GM19043 (cell line): ENCODE measurements at regions not wholly inside any gene's neighbourhood (a gene's known extent, or its start where the extent isn't known, plus 50 kb on each side); places are given as distances from the start of the nearest gene placed in this dataset.

ENCODE experiments used
- ATAC-seq: cut with Tn5 transposase; IDR thresholded peaks from one replicate; pipeline ENCODE4 v1.9.1; 2021; ENCODE audit warnings: low read depth; ENCODE audit not compliant: unreplicated experiment

DNA sequence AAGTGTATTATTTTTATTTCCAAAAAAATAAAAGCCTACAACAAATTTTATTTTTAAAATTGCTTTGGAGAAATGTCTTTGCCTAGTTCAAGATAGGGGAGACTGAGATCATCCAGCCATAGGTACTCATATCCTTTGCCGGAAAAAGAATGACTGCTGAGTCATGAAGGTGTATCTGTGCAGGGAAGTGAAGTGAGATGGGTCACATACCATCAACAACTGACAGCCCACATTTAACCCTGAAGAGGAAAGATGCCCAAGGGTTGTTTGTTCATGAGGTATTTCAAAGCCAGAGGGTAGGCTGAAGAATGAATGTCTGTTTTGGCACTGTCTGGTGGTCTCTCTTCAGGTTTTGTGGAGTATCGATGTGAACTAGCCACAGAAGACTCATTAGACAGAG is 106.7 kb upstream of the TTC29 start:
- ATAC-seq = no peak

GRCh38 chr4:147054228-147054872 is 108.7 kb upstream of the TTC29 start:
- no peak for ATAC-seq

- ATAC-seq = no peak
Measured at GRCh38 chr4:147056940-147057610, 111.4 kb upstream of the TTC29 start.

DNA sequence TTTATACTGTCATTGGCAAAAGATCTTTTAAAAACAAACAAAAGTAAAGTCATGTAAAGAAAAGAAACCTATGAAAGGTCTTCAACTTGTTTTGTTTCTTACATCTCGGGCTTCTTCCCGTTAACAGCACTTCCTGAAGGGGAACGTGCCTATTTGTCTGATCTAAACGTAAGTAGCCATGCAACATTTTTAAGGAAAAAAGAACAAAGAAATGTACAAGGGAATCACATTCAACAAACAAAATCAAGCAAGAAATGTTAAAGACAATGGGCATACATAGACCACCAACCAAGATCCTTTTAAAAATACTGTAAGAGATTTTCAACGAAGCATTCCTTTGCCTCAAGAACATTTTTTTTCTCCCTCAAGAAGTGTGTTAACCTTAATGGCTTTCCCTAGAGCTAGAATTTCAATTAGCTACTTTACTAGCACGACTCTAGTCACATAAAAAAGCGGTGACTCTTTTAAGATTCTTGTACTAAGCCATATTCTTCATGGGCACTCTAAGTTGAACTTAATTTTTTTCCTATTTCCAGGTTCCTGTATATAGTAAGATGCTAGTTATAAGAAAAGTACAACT is 112.0 kb upstream of the TTC29 start:
- no peak for ATAC-seq

DNA sequence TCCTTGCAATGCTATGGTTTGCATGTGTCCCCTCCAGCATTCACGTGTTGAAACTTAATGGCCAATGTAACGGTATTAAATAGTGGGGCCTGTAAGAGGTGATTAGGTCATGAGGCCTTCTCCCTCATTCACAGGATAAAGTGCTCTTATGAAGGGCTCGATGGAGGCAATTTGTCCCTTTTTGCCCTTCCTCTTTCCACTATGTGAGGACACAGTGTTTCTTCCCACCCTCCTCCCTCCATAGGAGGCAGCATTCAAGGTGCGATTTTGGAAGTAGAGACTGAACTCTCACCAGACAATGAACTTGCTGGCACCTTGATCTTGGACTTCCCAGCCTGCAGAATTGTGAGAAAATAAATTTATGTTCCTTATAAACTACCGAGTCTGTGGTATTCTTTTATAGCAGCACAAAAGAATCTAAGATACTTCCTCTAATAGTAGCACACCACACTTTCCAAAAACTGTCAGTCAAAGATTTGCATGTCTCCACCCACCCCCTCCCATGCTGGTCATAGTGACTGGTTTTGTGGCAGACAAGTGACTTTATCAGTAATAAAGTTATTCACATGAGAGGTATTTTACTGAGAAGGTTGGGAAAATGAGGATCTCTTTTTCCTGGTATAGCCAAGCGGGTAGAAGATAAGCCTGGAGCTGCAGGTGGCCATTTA is 113.5 kb upstream of the TTC29 start:
- no peak for ATAC-seq

- ATAC-seq = no peak
Measured at GRCh38 chr4:147060151-147060931, 114.7 kb upstream of the TTC29 start.

DNA sequence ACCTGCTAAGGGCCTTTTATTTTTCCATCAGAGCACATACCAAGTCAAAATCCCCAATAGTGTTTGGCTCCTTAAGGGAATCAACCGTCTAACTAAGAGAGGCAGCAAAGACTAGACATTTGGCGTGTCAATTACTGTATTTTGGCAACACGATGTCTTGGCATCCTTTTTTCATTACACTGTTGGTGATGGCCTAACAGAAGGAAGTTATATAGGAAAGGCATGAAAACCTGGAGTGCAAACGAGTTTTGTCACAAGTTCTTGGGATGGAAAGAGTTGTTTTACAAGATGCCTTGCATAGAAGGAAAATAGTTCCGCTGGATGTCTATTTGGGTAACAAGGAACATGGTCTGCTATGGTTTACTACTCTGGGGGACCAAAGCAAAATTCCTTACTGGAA is 119.2 kb upstream of the TTC29 start:
- no peak for ATAC-seq

DNA sequence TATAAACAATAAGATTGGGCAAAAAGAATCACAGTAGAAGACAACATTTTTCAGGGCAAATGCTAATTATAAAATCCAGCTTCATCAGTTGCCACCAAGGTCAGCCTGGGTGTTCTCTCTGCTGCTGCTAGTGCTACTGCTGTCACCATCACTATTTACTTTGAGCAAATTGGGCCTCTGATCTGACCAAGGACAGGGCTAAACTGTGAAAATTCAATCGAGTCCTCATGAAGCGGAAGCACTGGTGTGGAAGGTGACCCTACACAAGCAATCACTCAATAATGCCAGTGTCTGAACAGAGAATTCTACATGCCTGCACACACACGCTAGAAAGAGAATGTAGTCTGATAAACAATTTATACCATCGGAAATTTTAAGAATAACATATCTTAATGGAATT is 122.9 kb upstream of the TTC29 start:
- no peak for ATAC-seq

GRCh38 chr4:147071209-147071740 is 125.6 kb upstream of the TTC29 start:
- no peak for ATAC-seq

DNA sequence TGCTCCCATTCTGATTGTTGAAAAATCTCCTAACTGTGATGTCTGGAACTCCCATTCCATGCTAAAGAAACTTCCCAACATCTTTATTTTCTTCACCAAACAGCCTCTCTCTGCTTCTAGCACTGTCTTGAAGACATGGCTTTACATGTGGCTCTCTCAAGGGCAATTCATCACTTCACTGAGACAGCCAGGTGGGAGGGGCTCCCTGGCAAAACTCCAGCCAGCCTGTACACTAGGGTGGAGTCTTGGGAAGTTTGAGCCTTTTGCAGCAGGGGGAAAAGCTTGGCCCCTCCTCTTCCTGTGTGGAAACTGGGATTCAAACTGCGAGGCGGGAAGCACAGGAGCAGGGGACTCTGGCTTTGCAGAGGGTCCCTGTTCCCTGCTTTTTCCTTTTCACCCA is 130.5 kb upstream of the TTC29 start:
- no peak for ATAC-seq

DNA sequence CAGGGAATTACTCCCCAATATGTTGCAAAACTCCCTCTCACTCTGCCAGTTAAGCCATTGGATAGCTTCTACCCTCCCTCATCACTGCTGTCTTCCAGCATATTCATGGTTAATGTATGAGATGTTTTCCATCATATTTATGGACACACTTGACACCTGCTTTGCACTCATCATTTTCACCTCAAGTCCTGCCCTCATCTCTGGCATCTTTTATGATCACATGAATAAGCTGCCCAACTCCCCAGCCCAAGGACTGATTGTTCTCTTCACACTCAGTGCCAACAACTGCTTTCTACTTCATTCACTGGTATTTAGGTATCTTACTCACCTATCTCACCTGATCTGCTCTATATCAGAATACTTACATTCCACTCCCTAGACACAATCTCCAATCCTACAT is 131.1 kb upstream of the TTC29 start:
- no peak for ATAC-seq

DNA sequence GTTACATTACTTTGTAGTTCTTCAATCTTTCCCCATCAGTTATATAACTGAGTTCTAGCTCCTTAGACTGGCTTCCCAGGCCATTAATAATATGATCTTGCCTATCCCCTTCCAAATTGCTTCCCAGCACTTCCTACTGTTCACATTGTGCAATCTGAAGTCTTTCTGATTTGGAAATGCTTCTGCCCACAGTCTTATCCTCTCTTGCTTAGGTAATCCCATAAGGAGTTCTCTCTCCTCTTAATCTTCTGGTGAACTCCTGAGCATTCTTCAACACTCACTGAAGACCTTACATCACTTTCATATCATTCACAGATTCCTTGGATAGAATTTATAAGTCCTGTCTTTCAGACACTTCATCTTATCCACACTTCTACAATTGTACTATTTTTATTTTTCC is 132.7 kb upstream of the TTC29 start:
- ATAC-seq = no peak

DNA sequence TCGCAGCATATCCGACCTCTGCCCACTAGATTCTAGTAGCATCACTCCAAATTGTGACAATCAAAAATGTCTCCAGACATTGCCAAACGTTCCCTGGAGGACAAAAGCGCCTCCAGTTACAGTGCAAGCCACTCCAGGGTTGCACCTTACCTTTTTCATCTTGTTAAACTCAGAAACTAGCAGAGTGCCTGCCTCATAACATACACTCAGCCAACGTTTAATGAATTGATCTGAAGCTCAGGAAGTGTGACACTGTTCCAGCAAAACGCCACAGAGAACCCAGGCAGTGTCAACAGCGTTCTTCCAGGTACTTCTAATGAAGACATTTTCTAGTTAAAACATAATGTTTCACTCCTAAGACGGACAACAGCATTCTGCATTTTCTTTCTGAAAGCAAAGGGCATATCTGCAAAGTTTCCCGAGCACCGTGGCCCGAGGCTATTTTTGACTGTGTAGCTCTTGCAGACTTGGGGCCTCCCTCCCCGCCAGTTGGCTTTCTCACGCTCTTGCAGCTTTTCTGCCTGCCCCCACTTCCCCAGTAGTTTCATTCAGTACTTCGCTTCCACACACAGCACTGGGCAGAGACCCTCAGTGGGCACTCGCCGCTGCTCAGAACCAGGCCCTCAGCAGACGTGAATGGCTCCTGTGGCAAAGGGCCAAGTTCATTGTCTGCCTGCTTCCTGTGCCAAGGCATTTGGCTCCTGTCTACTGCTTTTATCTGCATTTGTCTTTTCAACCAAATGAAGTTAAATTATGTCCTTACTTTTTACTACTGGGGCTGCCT is 133.4 kb upstream of the TTC29 start:
- ATAC-seq = no peak

DNA sequence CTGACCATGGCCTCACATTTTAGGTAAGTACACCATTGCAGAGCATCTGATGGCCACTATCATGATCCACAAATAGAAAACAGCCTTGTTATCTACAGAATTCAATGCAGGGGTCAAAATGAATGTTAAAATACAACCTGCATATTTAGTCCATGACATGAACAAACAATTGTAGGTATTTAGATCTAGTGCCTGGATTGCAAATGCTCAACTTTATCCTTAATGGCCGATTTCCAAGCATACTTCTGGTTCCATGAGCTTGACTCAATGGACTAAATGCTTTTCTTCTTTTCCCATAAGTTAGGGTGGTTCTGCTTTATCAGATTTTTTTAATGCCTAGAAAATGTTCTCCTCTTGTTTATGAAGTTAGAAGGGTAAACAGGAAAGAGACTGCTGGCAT is 139.2 kb upstream of the TTC29 start:
- no peak for ATAC-seq

DNA sequence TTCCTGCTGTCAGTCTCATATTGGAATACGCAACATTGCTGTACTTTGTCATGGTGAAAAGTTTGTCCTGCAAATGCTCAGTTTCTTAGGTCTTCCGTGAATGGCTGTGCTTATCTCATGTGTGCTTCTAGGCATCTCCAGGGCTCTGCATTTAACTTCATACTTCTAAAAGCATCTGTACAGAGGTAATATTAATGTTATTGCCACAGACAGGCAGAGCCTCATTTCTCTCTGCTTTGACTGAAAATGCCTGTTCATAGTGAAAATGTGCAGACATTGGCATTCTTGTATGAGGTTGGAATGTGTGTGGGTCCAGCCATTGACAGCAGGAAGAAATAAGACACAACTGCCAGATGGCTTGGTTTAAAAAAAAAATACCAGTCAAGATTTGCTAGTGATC is 140.1 kb upstream of the TTC29 start:
- no peak for ATAC-seq

DNA sequence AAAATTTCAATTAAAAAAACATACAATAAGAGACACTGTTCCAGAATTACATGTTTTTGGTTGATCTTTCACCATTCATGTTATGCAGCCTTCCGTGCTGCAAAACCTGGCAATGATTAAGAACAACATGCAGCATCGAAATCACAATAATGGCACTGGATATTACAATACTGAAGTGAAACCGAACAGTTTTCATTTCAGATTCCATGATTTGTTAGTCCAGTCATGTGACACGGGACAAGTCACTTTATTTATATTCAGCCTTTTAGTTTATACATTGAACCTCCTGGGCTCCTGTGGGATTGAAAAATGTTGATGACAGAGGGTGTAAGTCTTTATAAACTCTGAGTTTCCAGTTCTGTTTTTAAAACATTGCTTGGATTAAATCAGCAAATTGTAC is 142.5 kb upstream of the TTC29 start:
- ATAC-seq = no peak

DNA sequence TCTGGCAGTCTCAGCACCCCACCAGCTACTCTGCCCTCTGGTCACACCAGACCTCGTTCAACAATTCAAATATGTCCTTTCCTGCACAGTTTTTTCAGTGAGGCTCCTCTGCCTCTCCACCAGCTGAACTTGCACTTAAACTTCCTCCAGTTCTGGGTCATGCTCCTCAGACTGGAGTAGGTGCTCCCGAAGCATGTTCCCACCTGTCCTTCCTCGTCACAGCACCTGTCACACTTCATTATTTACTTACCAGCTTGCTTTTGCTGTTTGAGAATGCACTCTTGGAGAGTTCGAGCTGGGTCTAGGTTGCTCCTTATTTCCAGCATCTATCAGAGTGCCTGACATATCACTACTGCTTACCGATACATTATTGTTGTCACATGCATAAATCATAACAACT is 144.8 kb upstream of the TTC29 start:
- no peak for ATAC-seq

- ATAC-seq = no peak
Measured at GRCh38 chr4:147093206-147093605, 147.5 kb upstream of the TTC29 start.

DNA sequence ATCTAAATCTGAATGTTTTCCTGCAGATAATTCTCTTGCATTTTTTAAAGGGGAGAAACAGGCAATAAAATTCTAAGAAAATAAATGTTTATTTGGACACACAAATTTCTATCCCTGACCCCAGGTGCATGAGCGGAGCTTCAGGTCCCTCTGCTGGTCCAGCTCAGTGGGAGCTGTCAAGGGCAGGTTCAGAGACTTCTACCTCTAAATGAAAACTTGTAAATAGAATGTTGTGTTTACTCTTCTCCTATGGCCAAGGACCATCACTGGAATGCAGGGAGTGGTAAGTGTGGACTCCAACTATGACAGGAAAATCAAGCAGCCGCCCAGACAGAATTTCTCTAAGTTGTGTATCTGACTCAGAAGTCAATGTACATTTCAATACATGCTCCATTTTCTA is 148.6 kb upstream of the TTC29 start:
- no peak for ATAC-seq
